A549 (cell line): ENCODE measurements at regions not wholly inside any gene's neighbourhood (a gene's known extent, or its start where the extent isn't known, plus 50 kb on each side); places are given as distances from the start of the nearest gene placed in this dataset.
A peak's percentile ranks its signal among the peaks of the same experiment; 100 is the strongest.

Source experiments
- ATAC-seq, 2 experiments: fragments of 200-7000 bp in 1 of 2; fragments of >200 bp in 1 of 2; cut with Nextera tagmentation in 1 of 2; cut with Tn5 transposase in 1 of 2; 3 replicates each; pipeline versions ENCODE4 v1.8.0 to v1.9.1; 2018 to 2020; ENCODE audit warnings: mild to moderate bottlenecking in 1 of 2, moderate library complexity in 1 of 2
- CTCF ChIA-PET: fragments of 300-600 bp; sonication (Branson Sonifier 250); formaldehyde crosslinking; extraction: SDS; loops from one replicate; lab custom pipeline; 2021; ENCODE audit warnings: antibody characterized with exemption, inconsistent platforms; lab: Yijun Ruan, JAX
- POLR2A ChIA-PET: fragments of 350-600 bp; formaldehyde crosslinking; extraction: SDS; loops from one replicate; lab custom pipeline; 2021; ENCODE audit warnings: antibody characterized with exemption, inconsistent platforms; lab: Yijun Ruan, JAX
- DNase-seq, 2 experiments: peaks; one replicate each; pipeline versions ENCODE4 v3.0.0 to v3.0.0-alpha.2; 2011 to 2016; ENCODE audit warnings: low read depth in 1 of 2, low spot score in 1 of 2
- FAIRE-seq: peaks from 2 replicates; lab custom pipeline; 2011; peaks lifted over from hg19 to GRCh38; lab: Jason Lieb, UNC
- H3K27ac ChIP-seq, 2 experiments: fragments of >200 bp; sonication (Bioruptor Twin); formaldehyde crosslinking; 3 replicates each; pipeline ENCODE4 v1.5.1; 2016 to 2017
- H3K4me1 ChIP-seq: fragments of >200 bp; sonication (Bioruptor Twin); formaldehyde crosslinking; 3 replicates; pipeline ENCODE4 v1.6.1; 2016
- H3K4me2 ChIP-seq: fragments of >200 bp; sonication (Bioruptor Twin); formaldehyde crosslinking; 3 replicates; pipeline ENCODE4 v1.6.1; 2016
- H3K4me3 ChIP-seq: fragments of >200 bp; sonication (Bioruptor Twin); formaldehyde crosslinking; 3 replicates; pipeline ENCODE4 v1.5.1; 2016
- H3K9me3 ChIP-seq: fragments of >200 bp; sonication (Bioruptor Twin); formaldehyde crosslinking; 3 replicates; pipeline ENCODE4 v1.6.1; 2016
- BHLHE40 ChIP-seq: IDR thresholded peaks from 2 replicates; pipeline ENCODE4 v1.6.1; 2012; ENCODE audit warnings: low read depth, low read length, inconsistent platforms
- CHD2 ChIP-seq: fragments of 150-350 bp; IDR thresholded peaks from 2 replicates; pipeline ENCODE4 v1.6.1; 2014; ENCODE audit warnings: low read length; ENCODE audit not compliant: partially characterized antibody
- CTCF ChIP-seq: fragments of >200 bp; sonication (Bioruptor Twin); formaldehyde crosslinking; IDR thresholded peaks from 3 replicates; pipeline ENCODE4 v1.5.1; 2016
- ELK1 ChIP-seq: fragments of 150-350 bp; IDR thresholded peaks from 2 replicates; pipeline ENCODE4 v1.6.1; 2014; ENCODE audit warnings: low read depth, mild to moderate bottlenecking, low read length
- FOSL2 ChIP-seq, 2 experiments: fragments of 450-650 bp in 1 of 2; fragments of >200 bp in 1 of 2; sonication (Bioruptor Twin) in 1 of 2; formaldehyde crosslinking; IDR thresholded peaks; 2 replicates each; pipeline versions ENCODE4 v1.5.0 to v1.6.1; 2016 to 2020; ENCODE audit warnings: mild to moderate bottlenecking in 1 of 2, moderate library complexity in 1 of 2
- GATA3 ChIP-seq: IDR thresholded peaks from 2 replicates; pipeline ENCODE4 v1.6.1; 2012; ENCODE audit warnings: borderline replicate concordance
- HEYL ChIP-seq: fragments of 250-450 bp; sonication (Bioruptor Pico); IDR thresholded peaks from 2 replicates; pipeline ENCODE4 v1.8.0; 2021; ENCODE audit warnings: mild to moderate bottlenecking, moderate library complexity
- HOXA7 ChIP-seq: fragments of 250-450 bp; sonication (Bioruptor Pico); IDR thresholded peaks from 2 replicates; pipeline ENCODE4 v1.5.0; 2020; ENCODE audit warnings: mild to moderate bottlenecking, moderate library complexity
- HOXB13 ChIP-seq: fragments of 250-450 bp; sonication (Bioruptor Pico); IDR thresholded peaks from 2 replicates; pipeline ENCODE4 v1.5.0; 2020; ENCODE audit warnings: low read depth, mild to moderate bottlenecking, moderate library complexity
- JUN ChIP-seq, 2 experiments: fragments of >200 bp; sonication (Bioruptor Twin); formaldehyde crosslinking; IDR thresholded peaks; 2 replicates in 1 of 2; 3 replicates in 1 of 2; pipeline ENCODE4 v1.6.1; 2016 to 2017
- MAFK ChIP-seq: fragments of 450-650 bp; IDR thresholded peaks from 2 replicates; pipeline ENCODE4 v1.6.1; 2014; ENCODE audit not compliant: partially characterized antibody
- MAX ChIP-seq: IDR thresholded peaks from 2 replicates; pipeline ENCODE4 v1.6.1; 2012
- MYC ChIP-seq: IDR thresholded peaks from 2 replicates; pipeline ENCODE4 v1.6.1; 2012; ENCODE audit warnings: mild to moderate bottlenecking, inconsistent platforms, low read length, improper control_type of control experiment, borderline replicate concordance
- PBX3 ChIP-seq: IDR thresholded peaks from 2 replicates; pipeline ENCODE4 v1.6.1; 2012
- POLR2A ChIP-seq: IDR thresholded peaks from 2 replicates; pipeline ENCODE4 v1.6.1; 2012; ENCODE audit warnings: mild to moderate bottlenecking, low read length
- RAD21 ChIP-seq, 2 experiments: fragments of >200 bp in 1 of 2; sonication (Bioruptor Twin) in 1 of 2; formaldehyde crosslinking in 1 of 2; IDR thresholded peaks in 1 of 2; conservative IDR thresholded peaks in 1 of 2; 2 replicates in 1 of 2; 3 replicates in 1 of 2; pipeline ENCODE4 v1.6.1; 2012 to 2018; ENCODE audit warnings: inconsistent platforms in 1 of 2
- REST ChIP-seq: fragments of 200-600 bp; sonication (generic); IDR thresholded peaks from 2 replicates; pipeline ENCODE4 v1.6.1; 2016; ENCODE audit warnings: antibody characterized with exemption, mild to moderate bottlenecking, moderate library complexity
- ZC3H11A ChIP-seq: fragments of 450-650 bp; IDR thresholded peaks from 2 replicates; pipeline ENCODE4 v1.6.1; 2014; ENCODE audit warnings: antibody characterized with exemption, mild to moderate bottlenecking
- ZFP36 ChIP-seq: fragments of 450-650 bp; IDR thresholded peaks from 2 replicates; pipeline ENCODE4 v1.6.1; 2014; ENCODE audit warnings: borderline replicate concordance; ENCODE audit not compliant: partially characterized antibody
- ZNF302 ChIP-seq: fragments of 250-450 bp; sonication (Bioruptor Pico); IDR thresholded peaks from 2 replicates; pipeline ENCODE4 v1.9.0; 2021; ENCODE audit warnings: inconsistent platforms, mild to moderate bottlenecking, moderate library complexity
- ZSCAN20 ChIP-seq: fragments of 250-450 bp; sonication (Bioruptor Pico); IDR thresholded peaks from 2 replicates; pipeline ENCODE4 v1.8.0; 2022; ENCODE audit warnings: mild to moderate bottlenecking, moderate library complexity
- WGBS: methylation state at CpG from one replicate; pipeline ENCODE4 v1.1.6; 2017; ENCODE audit errors: missing lambda C conversion rate; 5-methylcytosine and 5-hydroxymethylcytosine counted together

- Histone ChIP-seq H3K4me3 (no peak overlapping the region), H3K4me2 (no peak overlapping the region), H3K27ac (no peak overlapping the region), H3K9me3 (peaks cover 13% of the 10 kb centered on the region; the same call in 2 of the 3 replicates), H3K4me1 (peaks cover 6% of the 10 kb centered on the region; the same call in 2 of the 3 replicates)
- ATAC-seq (no peak), DNase-seq (no peak), FAIRE-seq (no peak)
- TF ChIP-seq ELK1 (no peak), REST (no peak), CTCF (no peak), GATA3 (no peak), MYC (no peak), PBX3 (no peak), MAX (no peak), FOSL2 (IDR thresholded peaks at IDR 0.05) (no peak), FOSL2 (CRISPR knock-in tag; IDR thresholded peaks at IDR 0.05) (no peak), CHD2 (no peak), BHLHE40 (no peak), ZSCAN20 (CRISPR knock-in tag) (no peak), MAFK (no peak), HEYL (CRISPR knock-in tag) (no peak), JUN (IDR thresholded peaks at IDR 0.05) (no peak), HOXA7 (no peak), POLR2A (no peak), HOXB13 (no peak), ZNF302 (no peak), ZFP36 (no peak)
- ChIA-PET CTCF (no interaction called here), POLR2A (no interaction called here)
- 91% methylated on average over 35 of the region's 43 CpGs for WGBS
Measured at GRCh38 chr7:149692557-149692982, 80.8 kb downstream of the ZNF467 start.

GRCh38 chr7:149692056-149692455 lies 81.3 kb downstream of the ZNF467 start:
- WGBS = 85% methylated on average over 9 of the region's 9 CpGs
- Histone ChIP-seq H3K4me3 (no peak overlapping the region), H3K27ac (no peak overlapping the region), H3K4me2 (no peak overlapping the region), H3K9me3 (peaks cover 13% of the 10 kb centered on the region; the same call in 2 of the 3 replicates), H3K4me1 (peaks cover 6% of the 10 kb centered on the region; the same call in 2 of the 3 replicates)
- TF ChIP-seq RAD21 (conservative IDR thresholded peaks at IDR 0.05 in 1 of 2, IDR thresholded peaks at IDR 0.05 in 1 of 2) (no peak), ZC3H11A (peak; percentile 88)
- POLR2A ChIA-PET = no interaction called here
- FAIRE-seq (no peak), ATAC-seq (no peak), DNase-seq (no peak)
- CTCF ChIA-PET = no interaction called here
